Prostate gland (tissue), 2 donors: ENCODE measurements at regions not wholly inside any gene's neighbourhood (a gene's known extent, or its start where the extent isn't known, plus 50 kb on each side); places are given as distances from the start of the nearest gene placed in this dataset.

Source experiments
- DNase-seq: peaks from one replicate; pipeline ENCODE4 v3.0.0-alpha.2; 2019; ENCODE audit warnings: low spot score
- H3K27ac ChIP-seq, 2 donors: fragments of 200-600 bp; sonication (generic); 2 replicates each; pipeline ENCODE4 v1.5.1; 2017 to 2019
- H3K27me3 ChIP-seq: fragments of 200-600 bp; sonication (generic); replicated peaks from 2 replicates; pipeline ENCODE4 v1.5.1; 2019; ENCODE audit not compliant: insufficient read depth
- H3K36me3 ChIP-seq, 2 donors: fragments of 200-600 bp; sonication (generic); 1 replicate in 1 of 2; 2 replicates in 1 of 2; pipeline versions ENCODE4 v1.5.1 to v1.8.1; 2017 to 2019
- H3K4me1 ChIP-seq: fragments of 200-600 bp; sonication (generic); replicated peaks from 2 replicates; pipeline ENCODE4 v1.5.1; 2019
- H3K4me3 ChIP-seq, 2 donors: fragments of 200-600 bp; sonication (generic); 2 replicates each; pipeline ENCODE4 v1.5.1; 2017 to 2019
- H3K9me3 ChIP-seq: fragments of 200-600 bp; sonication (generic); 2 replicates; pipeline ENCODE4 v1.5.1; 2017
- POLR2A ChIP-seq: fragments of 450-650 bp; IDR thresholded peaks from one replicate; pipeline ENCODE4 v1.6.1; 2016; ENCODE audit warnings: antibody characterized with exemption, mild to moderate bottlenecking
- POLR2AphosphoS5 ChIP-seq: sonication (generic); formaldehyde crosslinking; IDR thresholded peaks from one replicate; pipeline ENCODE4 v1.6.1; 2017; ENCODE audit warnings: antibody characterized with exemption
- WGBS: methylation state at CpG from one replicate; pipeline ENCODE4 v1.1.5; 2018; 5-methylcytosine and 5-hydroxymethylcytosine counted together
- intact Hi-C: fragments of 100-400 bp; cut with DNase I; formaldehyde crosslinking; loops from one replicate; pipeline ENCODE4 v1.14.2; 2022
- TF ChIP-seq, protein P1 (sequence below), 4 experiments: fragments of 200-600 bp in 2 of 4; fragments of 450-650 bp in 2 of 4; sonication (generic) in 2 of 4; IDR thresholded peaks; 1 replicate in 3 of 4; 2 replicates in 1 of 4; pipeline ENCODE4 v1.5.1; 2016 to 2019; ENCODE audit warnings: antibody characterized with exemption in 4 of 4, mild to moderate bottlenecking in 2 of 4, moderate library complexity in 2 of 4

DNA sequence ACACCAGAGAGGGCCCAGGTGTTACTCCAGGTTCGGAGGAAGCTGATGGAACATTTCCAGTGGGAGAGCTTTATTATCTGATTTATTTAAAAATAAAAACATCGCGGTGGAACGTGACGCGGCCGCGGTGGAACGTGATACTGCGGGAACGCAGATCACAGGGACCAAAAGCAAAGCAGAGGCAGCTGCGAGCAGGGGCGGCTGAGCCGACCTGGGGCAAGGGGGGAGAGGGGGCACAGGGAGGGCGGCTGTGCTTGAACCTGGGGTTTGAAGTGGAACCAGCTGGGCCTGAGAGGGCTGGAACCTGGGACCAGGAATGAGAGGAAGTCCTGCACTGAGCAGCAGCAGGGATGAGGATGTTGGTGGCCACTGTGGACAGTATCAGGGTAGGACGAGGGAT, 583.5 kb upstream of the SALL3 start:
- DNase-seq, result no peak
- TF ChIP-seq, protein P1, sequence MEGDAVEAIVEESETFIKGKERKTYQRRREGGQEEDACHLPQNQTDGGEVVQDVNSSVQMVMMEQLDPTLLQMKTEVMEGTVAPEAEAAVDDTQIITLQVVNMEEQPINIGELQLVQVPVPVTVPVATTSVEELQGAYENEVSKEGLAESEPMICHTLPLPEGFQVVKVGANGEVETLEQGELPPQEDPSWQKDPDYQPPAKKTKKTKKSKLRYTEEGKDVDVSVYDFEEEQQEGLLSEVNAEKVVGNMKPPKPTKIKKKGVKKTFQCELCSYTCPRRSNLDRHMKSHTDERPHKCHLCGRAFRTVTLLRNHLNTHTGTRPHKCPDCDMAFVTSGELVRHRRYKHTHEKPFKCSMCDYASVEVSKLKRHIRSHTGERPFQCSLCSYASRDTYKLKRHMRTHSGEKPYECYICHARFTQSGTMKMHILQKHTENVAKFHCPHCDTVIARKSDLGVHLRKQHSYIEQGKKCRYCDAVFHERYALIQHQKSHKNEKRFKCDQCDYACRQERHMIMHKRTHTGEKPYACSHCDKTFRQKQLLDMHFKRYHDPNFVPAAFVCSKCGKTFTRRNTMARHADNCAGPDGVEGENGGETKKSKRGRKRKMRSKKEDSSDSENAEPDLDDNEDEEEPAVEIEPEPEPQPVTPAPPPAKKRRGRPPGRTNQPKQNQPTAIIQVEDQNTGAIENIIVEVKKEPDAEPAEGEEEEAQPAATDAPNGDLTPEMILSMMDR (IDR thresholded peaks at IDR 0.05), result no peak
- TF ChIP-seq POLR2A (no peak), POLR2AphosphoS5 (no peak)
- 87% methylated on average over 16 of the region's 16 CpGs for WGBS

DNA sequence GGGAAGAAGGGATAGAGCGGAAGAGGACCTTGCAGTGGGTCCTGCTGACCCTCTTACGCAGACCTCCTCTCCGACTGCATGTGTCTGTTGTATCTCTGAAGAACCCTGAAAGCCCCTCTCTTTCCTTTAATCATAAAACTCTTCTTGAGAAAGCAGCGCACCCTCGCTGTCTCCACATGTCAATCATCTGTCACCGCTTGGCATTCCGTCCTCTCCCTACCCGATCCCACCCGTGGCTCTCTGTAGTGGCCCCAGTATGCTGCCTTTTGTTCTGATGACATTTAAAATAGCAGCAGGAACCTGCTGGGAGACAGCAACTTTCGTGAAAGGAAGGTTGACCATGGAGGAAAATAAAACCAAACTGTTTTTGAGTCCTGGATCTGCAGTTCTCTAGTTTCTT, 582.9 kb upstream of the SALL3 start:
- Histone ChIP-seq H3K27me3 (no peaks in the 10 kb centered on the region), H3K27ac (no peak overlapping the region), H3K36me3 (no peaks in the 10 kb centered on the region), H3K4me1 (no peaks in the 10 kb centered on the region), H3K9me3 (no peaks in the 10 kb centered on the region), H3K4me3 (no peak overlapping the region)
- intact Hi-C loops, result no loop called here
- 86% methylated on average over 10 of the region's 10 CpGs for WGBS
- no peak for DNase-seq
- no peak for TF ChIP-seq POLR2AphosphoS5
- TF ChIP-seq, protein P1 (IDR thresholded peaks at IDR 0.05), result no peak
- TF ChIP-seq POLR2A, result no peak

More for the DNA sequence above, 583.5 kb upstream of the SALL3 start:
- no peak overlapping the region for H3K27ac ChIP-seq
- no peaks in the 10 kb centered on the region for H3K36me3 ChIP-seq
- H3K9me3 ChIP-seq, result no peaks in the 10 kb centered on the region
- intact Hi-C loops, result no loop called here
- H3K27me3 ChIP-seq, result no peaks in the 10 kb centered on the region
- no peak overlapping the region for H3K4me3 ChIP-seq
- H3K4me1 ChIP-seq, result no peaks in the 10 kb centered on the region

DNA sequence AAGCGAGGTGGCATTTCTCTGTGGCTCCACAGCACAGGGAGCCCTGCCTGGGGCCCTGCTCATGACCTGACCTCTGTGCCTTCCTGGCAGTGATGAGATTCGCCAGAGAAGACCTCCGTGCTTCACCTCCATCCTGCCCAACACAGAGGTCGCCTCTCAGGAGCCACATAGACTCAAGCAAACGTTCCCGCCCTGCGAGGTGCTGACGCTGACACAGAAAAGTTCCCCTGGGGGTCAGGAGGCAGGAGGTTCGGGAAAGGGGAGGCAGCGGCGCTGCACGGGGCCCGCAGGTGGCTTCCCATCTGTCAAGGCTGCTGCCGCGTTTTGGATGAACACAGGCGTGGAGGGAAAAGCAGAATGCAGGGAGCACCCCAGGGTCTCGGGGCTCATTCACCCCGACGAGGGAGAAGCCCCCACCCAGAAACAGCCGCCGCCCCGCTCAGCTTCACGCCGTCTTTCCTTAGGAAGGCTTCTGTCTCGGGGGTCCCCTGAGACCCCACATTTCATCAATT, 579.6 kb upstream of the SALL3 start:
- H3K36me3 ChIP-seq, result no peaks in the 10 kb centered on the region
- intact Hi-C loops, result no loop called here
- 91% methylated on average over 25 of the region's 25 CpGs for WGBS
- H3K4me1 ChIP-seq, result no peaks in the 10 kb centered on the region
- no peaks in the 10 kb centered on the region for H3K9me3 ChIP-seq
- no peaks in the 10 kb centered on the region for H3K27me3 ChIP-seq
- H3K27ac ChIP-seq, result no peak overlapping the region
- no peak for DNase-seq
- TF ChIP-seq, protein P1 (IDR thresholded peaks at IDR 0.05), result no peak
- TF ChIP-seq POLR2A, result no peak
- no peak for TF ChIP-seq POLR2AphosphoS5
- no peak overlapping the region for H3K4me3 ChIP-seq

DNA sequence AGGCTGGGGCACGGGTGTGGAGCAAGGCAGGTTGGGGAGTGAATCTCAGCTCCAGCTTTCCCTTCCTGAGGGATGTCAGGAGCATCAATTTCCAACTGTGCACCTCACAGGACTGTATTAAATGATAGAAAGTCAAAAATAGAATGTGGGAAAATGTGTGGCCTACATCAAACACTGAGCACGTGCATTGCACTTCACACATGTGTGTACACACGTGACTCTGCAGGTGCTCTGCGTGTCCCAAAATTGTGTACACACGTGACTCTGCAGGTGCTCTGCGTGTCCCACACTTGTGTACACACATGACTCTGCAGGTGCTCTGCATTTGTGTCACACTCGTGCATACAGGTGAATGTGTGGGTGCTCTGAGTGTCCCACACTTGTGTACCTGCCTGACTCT, 577.2 kb upstream of the SALL3 start:
- H3K27me3 ChIP-seq, result no peaks in the 10 kb centered on the region
- peaks cover 4% of the 10 kb centered on the region for H3K4me1 ChIP-seq
- 94% methylated on average over 7 of the region's 7 CpGs for WGBS
- no peak overlapping the region for H3K27ac ChIP-seq
- no peak for DNase-seq
- TF ChIP-seq POLR2AphosphoS5 (no peak), POLR2A (no peak)
- TF ChIP-seq, protein P1 (IDR thresholded peaks at IDR 0.05), result no peak
- intact Hi-C loops, result no loop called here
- H3K36me3 ChIP-seq, result no peaks in the 10 kb centered on the region
- H3K4me3 ChIP-seq, result no peak overlapping the region
- H3K9me3 ChIP-seq, result no peaks in the 10 kb centered on the region

DNA sequence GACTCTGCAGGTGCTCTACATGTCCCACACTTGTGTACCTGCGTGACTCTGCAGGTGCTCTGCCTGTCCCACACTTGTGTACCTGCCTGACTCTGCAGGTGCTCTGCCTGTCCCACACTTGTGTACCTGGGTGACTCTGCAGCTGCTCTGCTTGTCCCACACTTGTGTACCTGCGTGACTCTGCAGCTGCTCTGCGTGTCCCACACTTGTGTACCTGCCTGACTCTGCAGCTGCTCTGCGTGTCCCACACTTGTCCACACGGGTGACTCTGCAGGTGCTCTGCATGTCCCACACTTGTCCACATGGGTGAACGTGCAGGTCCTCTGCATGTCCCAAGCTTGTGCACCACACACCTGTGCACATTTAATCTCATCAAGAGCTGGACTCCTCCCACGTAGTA, 576.7 kb upstream of the SALL3 start:
- intact Hi-C loops, result no loop called here
- Histone ChIP-seq H3K4me3 (no peak overlapping the region), H3K9me3 (no peaks in the 10 kb centered on the region), H3K36me3 (no peaks in the 10 kb centered on the region), H3K4me1 (peaks cover 4% of the 10 kb centered on the region), H3K27ac (no peak overlapping the region), H3K27me3 (no peaks in the 10 kb centered on the region)
- 80% methylated on average over 7 of the region's 7 CpGs for WGBS
- TF ChIP-seq POLR2A (no peak), POLR2AphosphoS5 (no peak)
- TF ChIP-seq, protein P1 (IDR thresholded peaks at IDR 0.05), result no peak
- DNase-seq, result no peak
